ENCODE measurements at regions not wholly inside any gene's neighbourhood (a gene's known extent, or its start where the extent isn't known, plus 50 kb on each side); places are given as distances from the start of the nearest gene placed in this dataset.

- TF ChIP-seq CTCF (IDR thresholded peaks at IDR 0.05; ENCODE audit: low read length, missing control alignments), result no peak
- H3K4me3 ChIP-seq (replicated peaks; ENCODE audit: low read depth, low read length), result no peak overlapping the region
- DNase-seq (ENCODE audit: low read depth), result no peak
These were observed 162.5 kb upstream of the SYT6 start for GRCh38 chr1:114316204-114316603.

- DNase-seq (ENCODE audit: low read depth), result no peak
- H3K4me3 ChIP-seq (replicated peaks; ENCODE audit: low read depth, low read length), result no peak overlapping the region
- TF ChIP-seq CTCF (IDR thresholded peaks at IDR 0.05; ENCODE audit: low read length, missing control alignments), result no peak
These were observed 162.0 kb upstream of the SYT6 start for GRCh38 chr1:114315631-114316030.

DNA sequence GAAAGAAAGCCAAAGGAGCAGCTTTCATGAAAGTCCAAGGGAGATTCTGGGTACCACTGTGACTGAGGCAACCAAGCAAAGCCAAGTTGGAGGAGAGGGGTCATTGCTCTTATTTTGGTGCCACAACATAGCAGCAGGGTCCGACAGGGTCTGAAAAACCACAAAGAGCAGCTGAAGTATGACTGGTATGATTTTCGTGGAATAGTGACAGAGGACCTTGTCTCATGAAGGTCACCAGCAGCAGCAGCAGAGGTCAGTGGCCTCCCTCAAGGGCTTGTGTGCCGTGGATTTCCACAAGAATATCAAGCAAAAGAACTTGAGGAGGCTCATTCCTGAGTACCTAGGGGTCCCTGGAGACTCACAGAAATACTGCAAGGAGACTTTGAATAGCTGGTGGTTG is 160.9 kb upstream of the SYT6 start:
- no peak for TF ChIP-seq CTCF (IDR thresholded peaks at IDR 0.05; ENCODE audit: low read length, missing control alignments)
- no peak overlapping the region for H3K4me3 ChIP-seq (replicated peaks; ENCODE audit: low read depth, low read length)
- DNase-seq (ENCODE audit: low read depth), result no peak

- no peak for TF ChIP-seq CTCF (IDR thresholded peaks at IDR 0.05; ENCODE audit: low read length, missing control alignments)
- DNase-seq (ENCODE audit: low read depth), result no peak
- no peak overlapping the region for H3K4me3 ChIP-seq (replicated peaks; ENCODE audit: low read depth, low read length)
These were observed 160.4 kb upstream of the SYT6 start for GRCh38 chr1:114314098-114314497.

GRCh38 chr1:114310695-114311271 is 157.1 kb upstream of the SYT6 start:
- peak; percentile 71 for DNase-seq (ENCODE audit: low read depth)
- H3K4me3 ChIP-seq (replicated peaks; ENCODE audit: low read depth, low read length), result no peak overlapping the region
- TF ChIP-seq CTCF (IDR thresholded peaks at IDR 0.05; ENCODE audit: low read length, missing control alignments), result no peak

- TF ChIP-seq CTCF (IDR thresholded peaks at IDR 0.05; ENCODE audit: low read length, missing control alignments), result no peak
- DNase-seq (ENCODE audit: low read depth), result no peak
These were observed 149.2 kb upstream of the SYT6 start for GRCh38 chr1:114302821-114303220.

GRCh38 chr1:114299331-114299975 is 145.8 kb upstream of the SYT6 start:
- TF ChIP-seq CTCF (IDR thresholded peaks at IDR 0.05; ENCODE audit: low read length, missing control alignments), result peak; percentile 28
- no peak overlapping the region for H3K4me3 ChIP-seq (replicated peaks; ENCODE audit: low read depth, low read length)
- DNase-seq (ENCODE audit: low read depth), result no peak

More at GRCh38 chr1:114302821-114303220, 149.2 kb upstream of the SYT6 start:
- H3K4me3 ChIP-seq (replicated peaks; ENCODE audit: low read depth, low read length), result no peak overlapping the region

All from fibroblast of pulmonary artery (primary cell).